ENCODE measurements at regions not wholly inside any gene's neighbourhood (a gene's known extent, or its start where the extent isn't known, plus 50 kb on each side); places are given as distances from the start of the nearest gene placed in this dataset.

- TF ChIP-seq POLR2AphosphoS5 (IDR thresholded peaks at IDR 0.05; ENCODE audit: insufficient read depth, low read depth, low read length): no peak
- no peak for TF ChIP-seq CTCF (IDR thresholded peaks at IDR 0.05; ENCODE audit: extremely low read depth in 1 of 2, insufficient read depth in 1 of 2, low read depth in 1 of 2, low read length in 2 of 2)
These were observed 117.6 kb downstream of the LTN1 start for GRCh38 chr21:28875078-28875477.
